HCT116 (cell line): ENCODE measurements at regions not wholly inside any gene's neighbourhood (a gene's known extent, or its start where the extent isn't known, plus 50 kb on each side); places are given as distances from the start of the nearest gene placed in this dataset.

Source experiments
- ATAC-seq: fragments of 200-7000 bp; cut with Tn5 transposase; 2 replicates; pipeline ENCODE4 v1.9.1; 2020; ENCODE audit warnings: mild to moderate bottlenecking, moderate library complexity
- BruUV-seq: library from RNA; stranded (reverse); fragments of 400-500 nt; replicated peaks from 2 replicates; lab custom pipeline; 2021; lab: Mats Ljungman, UMichigan
- CTCF ChIA-PET: fragments of 300-600 bp; sonication (Branson Sonifier 250); formaldehyde crosslinking; loops from one replicate; lab custom pipeline; 2021; ENCODE audit warnings: antibody characterized with exemption; lab: Charles Lee
- POLR2A ChIA-PET: fragments of 300-600, 350-600 bp; sonication (Branson Sonifier 250); formaldehyde crosslinking; loops from one replicate; lab custom pipeline; 2021; ENCODE audit warnings: antibody characterized with exemption; lab: Charles Lee
- RAD21 ChIA-PET, 2 experiments: fragments of 300-600 bp; sonication (Branson Sonifier 250); formaldehyde crosslinking; loops; one replicate each; lab custom pipeline; 2023; ENCODE audit warnings: low total read pairs in 2 of 2; ENCODE audit not compliant: uncharacterized antibody in 2 of 2, unreplicated experiment in 2 of 2, low non-redundant PET in 1 of 2; lab: Charles Lee
- DNase-seq: peaks from one replicate; pipeline ENCODE4 v3.0.0-alpha.2; 2010; ENCODE audit warnings: low read depth, low spot score
- H2AFZ ChIP-seq: fragments of 200-600 bp; shearing (Covaris generic), sonication (generic); 2 replicates; pipeline ENCODE4 v1.6.1; 2017; ENCODE audit warnings: low read depth, mixed run types, mixed read lengths, antibody characterized with exemption, low read length; ENCODE audit not compliant: poor library complexity, severe bottlenecking
- H3K27ac ChIP-seq: 2 replicates; pipeline ENCODE4 v1.5.1; 2012; ENCODE audit warnings: low read depth, low read length
- H3K27me3 ChIP-seq: fragments of 200-600 bp; sonication (generic); 2 replicates; pipeline ENCODE4 v1.6.1; 2016; ENCODE audit warnings: mixed run types, low read length, mixed read lengths; ENCODE audit not compliant: insufficient read depth
- H3K36me3 ChIP-seq, 2 experiments: fragments of 200-500 bp in 1 of 2; fragments of 200-600 bp in 1 of 2; sonication (Bioruptor generic) in 1 of 2; sonication (generic) in 1 of 2; 2 replicates each; pipeline versions ENCODE4 v1.5.1 to v1.6.1; 2014 to 2016; ENCODE audit warnings: low read length in 2 of 2, inconsistent platforms in 1 of 2, mixed read lengths in 1 of 2, mixed run types in 1 of 2; ENCODE audit not compliant: insufficient read depth in 2 of 2, control insufficient read depth in 1 of 2
- H3K4me1 ChIP-seq, 2 experiments: fragments of 200-600 bp in 1 of 2; sonication (generic) in 1 of 2; 2 replicates each; pipeline versions ENCODE4 v1.5.1 to v1.6.1; 2012 to 2017; ENCODE audit warnings: low read length in 2 of 2, inconsistent platforms in 1 of 2, mild to moderate bottlenecking in 1 of 2, mixed read lengths in 1 of 2, mixed run types in 1 of 2, moderate library complexity in 1 of 2; ENCODE audit not compliant: insufficient read depth in 2 of 2, control insufficient read depth in 1 of 2
- H3K4me2 ChIP-seq: fragments of 200-600 bp; sonication (generic); 2 replicates; pipeline ENCODE4 v1.6.1; 2017; ENCODE audit warnings: mixed run types, low read length, mixed read lengths
- H3K4me3 ChIP-seq, 2 experiments: fragments of 200-600 bp in 1 of 2; sonication (generic) in 1 of 2; replicated peaks in 1 of 2; 2 replicates each; pipeline ENCODE4 v1.5.1; 2011 to 2016; ENCODE audit warnings: low read length in 2 of 2, control low read depth in 1 of 2, low read depth in 1 of 2, mild to moderate bottlenecking in 1 of 2, mixed read lengths in 1 of 2, mixed run types in 1 of 2
- H3K79me2 ChIP-seq: fragments of 200-600 bp; sonication (generic); 2 replicates; pipeline ENCODE4 v1.6.1; 2017; ENCODE audit warnings: mild to moderate bottlenecking, mixed run types, low read length, moderate library complexity, mixed read lengths; ENCODE audit not compliant: insufficient read depth
- H3K9ac ChIP-seq: fragments of 200-600 bp; sonication (generic); 2 replicates; pipeline ENCODE4 v1.6.1; 2016; ENCODE audit warnings: low read length, mixed read lengths
- H3K9me2 ChIP-seq: fragments of 200-600 bp; sonication (generic), shearing (Covaris generic); 2 replicates; pipeline ENCODE4 v1.6.1; 2017; ENCODE audit warnings: mixed run types, mild to moderate bottlenecking, moderate library complexity; ENCODE audit not compliant: insufficient read depth
- H3K9me3 ChIP-seq, 2 experiments: fragments of 200-500 bp in 1 of 2; fragments of 200-600 bp in 1 of 2; sonication (Bioruptor generic) in 1 of 2; sonication (generic) in 1 of 2; 2 replicates each; pipeline ENCODE4 v1.6.1; 2014 to 2017; ENCODE audit warnings: low read length in 2 of 2, mixed read lengths in 2 of 2, inconsistent platforms in 1 of 2, low read depth in 1 of 2, mild to moderate bottlenecking in 1 of 2, mixed run types in 1 of 2, moderate library complexity in 1 of 2; ENCODE audit not compliant: control insufficient read depth in 1 of 2, insufficient read depth in 1 of 2
- H4K20me1 ChIP-seq: fragments of 200-600 bp; sonication (generic), shearing (Covaris generic); 2 replicates; pipeline ENCODE4 v1.6.1; 2017; ENCODE audit warnings: mixed run types, mild to moderate bottlenecking, moderate library complexity; ENCODE audit not compliant: insufficient read depth
- ATF3 ChIP-seq: IDR thresholded peaks from 2 replicates; pipeline ENCODE4 v1.6.1; 2012
- EZH2phosphoT487 ChIP-seq: fragments of 200-600 bp; IDR thresholded peaks from 2 replicates; pipeline ENCODE4 v1.6.1; 2018; ENCODE audit warnings: antibody characterized with exemption, borderline replicate concordance
- RAD21 ChIP-seq: IDR thresholded peaks from 2 replicates; pipeline ENCODE4 v1.6.1; 2012; ENCODE audit warnings: low read depth, mild to moderate bottlenecking
- SIN3A ChIP-seq: IDR thresholded peaks from 2 replicates; pipeline ENCODE4 v1.6.1; 2012; ENCODE audit warnings: low read depth
- TCF7L2 ChIP-seq: IDR thresholded peaks from 2 replicates; pipeline ENCODE4 v1.7.0; 2011; ENCODE audit warnings: borderline replicate concordance, inconsistent platforms; ENCODE audit not compliant: insufficient read depth, insufficient read length; ENCODE audit errors: extremely low read depth
- ZBTB33 ChIP-seq: IDR thresholded peaks from 2 replicates; pipeline ENCODE4 v1.6.1; 2011; ENCODE audit warnings: mild to moderate bottlenecking, low read length, moderate library complexity; ENCODE audit not compliant: insufficient replicate concordance; ENCODE audit errors: extremely low read depth
- ZFX ChIP-seq: fragments of 450-650 bp; IDR thresholded peaks from 2 replicates; pipeline ENCODE4 v1.6.1; 2017
- ZNF274 ChIP-seq: fragments of 200-500 bp; sonication (Bioruptor generic); IDR thresholded peaks from 2 replicates; pipeline ENCODE4 v1.6.1; 2014; ENCODE audit warnings: mild to moderate bottlenecking, low read depth, low read length, inconsistent platforms
- intact Hi-C: fragments of 100-400 bp; cut with micrococcal nuclease; formaldehyde crosslinking; loops from 2 replicates; pipeline ENCODE4 v1.10.0; 2022
- TF ChIP-seq, protein P1 (sequence below), 3 experiments: fragments of 200-600 bp in 1 of 3; sonication (generic) in 1 of 3; IDR thresholded peaks in 2 of 3; conservative IDR thresholded peaks in 1 of 3; 2 replicates each; pipeline ENCODE4 v1.5.1; 2012 to 2017; ENCODE audit warnings: low read depth in 2 of 3, low read length in 2 of 3, antibody characterized with exemption in 1 of 3, borderline replicate concordance in 1 of 3, control low read depth in 1 of 3, mild to moderate bottlenecking in 1 of 3, mixed read lengths in 1 of 3, mixed run types in 1 of 3, moderate library complexity in 1 of 3; ENCODE audit not compliant: insufficient read depth in 1 of 3

DNA sequence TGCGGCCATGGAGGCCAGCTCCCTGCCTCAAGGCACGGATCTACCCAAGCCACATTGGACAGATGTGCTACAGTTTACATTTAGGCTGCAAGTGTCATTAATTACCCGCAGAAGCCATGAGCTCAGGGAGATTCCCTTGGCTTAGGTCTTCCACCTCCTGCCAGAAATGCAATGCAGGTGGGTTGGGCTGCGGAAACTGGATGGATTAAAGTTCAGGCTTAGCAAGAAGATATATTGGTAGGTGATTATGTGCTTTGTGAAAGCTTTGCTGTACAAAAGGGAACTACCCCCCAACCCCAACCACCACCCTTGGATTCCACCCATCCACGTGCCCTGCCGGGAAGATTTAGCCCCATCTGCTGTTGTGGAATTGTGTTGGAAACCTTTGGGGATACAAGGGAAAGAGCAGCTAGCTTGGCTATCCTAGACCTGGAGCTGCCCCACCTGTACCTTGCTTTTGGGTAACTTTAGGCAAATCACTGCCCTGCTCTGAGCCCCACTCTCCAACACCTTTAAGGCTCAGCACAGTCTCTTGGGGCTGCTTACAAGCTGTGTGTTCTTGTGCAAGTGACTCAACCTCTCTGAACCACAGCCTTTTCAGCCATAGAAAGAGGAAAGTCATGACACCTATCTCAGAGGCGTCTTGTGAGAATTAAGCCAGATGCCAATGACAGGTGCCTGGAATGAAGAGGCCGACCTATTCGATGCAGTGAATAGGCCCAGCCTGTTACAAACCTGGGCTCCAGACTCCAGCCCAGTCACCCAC lies 141.6 kb upstream of the GLI2 start:
- H2AFZ ChIP-seq = no peak overlapping the region
- ChIA-PET RAD21 (no interaction called here), CTCF (no interaction called here), POLR2A (no interaction called here)
- H3K27me3 ChIP-seq = no peaks in the 10 kb centered on the region
- H3K4me1 ChIP-seq = peaks cover 0 to 13% of the 10 kb centered on the region in 2 experiments; a peak in 1 of 4 replicates
- no peak overlapping the region for H3K4me2 ChIP-seq
- H4K20me1 ChIP-seq = no peaks in the 10 kb centered on the region
- no peaks in the 10 kb centered on the region for H3K79me2 ChIP-seq
- no peaks in the 10 kb centered on the region for H3K9me2 ChIP-seq
- intact Hi-C loops = no loop called here
- no peak overlapping the region for H3K9ac ChIP-seq
- TF ChIP-seq TCF7L2 = no peak
- TF ChIP-seq SIN3A = no peak
- TF ChIP-seq, protein P1, sequence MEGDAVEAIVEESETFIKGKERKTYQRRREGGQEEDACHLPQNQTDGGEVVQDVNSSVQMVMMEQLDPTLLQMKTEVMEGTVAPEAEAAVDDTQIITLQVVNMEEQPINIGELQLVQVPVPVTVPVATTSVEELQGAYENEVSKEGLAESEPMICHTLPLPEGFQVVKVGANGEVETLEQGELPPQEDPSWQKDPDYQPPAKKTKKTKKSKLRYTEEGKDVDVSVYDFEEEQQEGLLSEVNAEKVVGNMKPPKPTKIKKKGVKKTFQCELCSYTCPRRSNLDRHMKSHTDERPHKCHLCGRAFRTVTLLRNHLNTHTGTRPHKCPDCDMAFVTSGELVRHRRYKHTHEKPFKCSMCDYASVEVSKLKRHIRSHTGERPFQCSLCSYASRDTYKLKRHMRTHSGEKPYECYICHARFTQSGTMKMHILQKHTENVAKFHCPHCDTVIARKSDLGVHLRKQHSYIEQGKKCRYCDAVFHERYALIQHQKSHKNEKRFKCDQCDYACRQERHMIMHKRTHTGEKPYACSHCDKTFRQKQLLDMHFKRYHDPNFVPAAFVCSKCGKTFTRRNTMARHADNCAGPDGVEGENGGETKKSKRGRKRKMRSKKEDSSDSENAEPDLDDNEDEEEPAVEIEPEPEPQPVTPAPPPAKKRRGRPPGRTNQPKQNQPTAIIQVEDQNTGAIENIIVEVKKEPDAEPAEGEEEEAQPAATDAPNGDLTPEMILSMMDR (IDR thresholded peaks at IDR 0.05 in 2 of 3, conservative IDR thresholded peaks at IDR 0.05 in 1 of 3; ENCODE audit: borderline replicate concordance in 1 of 3, insufficient read depth in 1 of 3, low read depth in 2 of 3, low read length in 2 of 3) = no peak
- no peak for ATAC-seq
- BruUV-seq = no TSS peak
- H3K36me3 ChIP-seq = no peaks in the 10 kb centered on the region
- H3K9me3 ChIP-seq = no peaks in the 10 kb centered on the region
- no peak for DNase-seq
- H3K27ac ChIP-seq = no peak overlapping the region
- no peak overlapping the region for H3K4me3 ChIP-seq

DNA sequence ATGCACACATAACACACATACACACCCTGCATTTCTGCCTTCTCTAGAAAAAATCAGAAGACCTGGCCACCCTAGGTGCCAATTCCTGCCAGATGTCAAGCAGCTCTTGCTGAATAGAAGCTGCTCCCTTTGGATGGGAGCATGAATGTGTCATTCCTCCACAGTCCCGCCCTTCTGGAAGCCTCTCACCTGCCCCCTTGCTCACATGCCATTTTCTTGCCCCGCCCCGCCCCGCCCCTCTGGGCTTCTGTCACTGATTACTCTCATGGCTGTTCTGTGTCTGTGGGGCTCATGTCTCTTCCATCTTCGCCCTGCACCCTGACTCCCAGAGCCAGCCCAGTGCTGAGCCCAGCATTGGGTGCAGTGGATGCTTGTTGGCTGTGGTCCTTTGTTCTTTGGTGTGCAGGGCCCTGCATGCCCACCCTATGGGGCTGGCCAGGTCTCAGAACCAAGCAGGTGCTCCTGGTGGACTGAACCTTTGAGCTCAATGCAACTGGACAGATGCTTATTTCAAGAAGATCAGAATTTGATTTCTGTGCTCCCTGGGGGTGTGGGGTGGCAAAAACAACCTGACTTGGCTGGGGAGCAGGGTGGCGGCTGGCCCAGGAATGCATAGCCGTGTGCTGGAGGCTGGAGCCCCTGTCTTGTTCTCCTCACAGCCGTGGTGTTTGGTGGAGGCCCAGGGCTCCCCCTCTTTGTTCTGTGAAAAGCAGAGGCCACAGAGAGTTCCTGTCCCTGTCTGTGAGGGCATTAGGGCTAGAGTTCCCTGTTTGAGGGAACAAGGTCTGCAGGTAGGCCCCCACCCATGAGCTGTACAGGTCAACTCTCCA lies 140.6 kb upstream of the GLI2 start:
- H3K4me3 ChIP-seq = no peak overlapping the region
- peak; percentile 96 for ATAC-seq
- H2AFZ ChIP-seq = no peak overlapping the region
- ChIA-PET RAD21 (no interaction called here), CTCF (no interaction called here), POLR2A (no interaction called here)
- intact Hi-C loops = no loop called here
- BruUV-seq = no TSS peak
- H3K9ac ChIP-seq = no peak overlapping the region
- H3K27me3 ChIP-seq = no peaks in the 10 kb centered on the region
- no peaks in the 10 kb centered on the region for H3K9me3 ChIP-seq
- no peaks in the 10 kb centered on the region for H3K79me2 ChIP-seq
- DNase-seq = peak; percentile 33
- peaks cover 0 to 11% of the 10 kb centered on the region in 2 experiments; a peak in 1 of 4 replicates for H3K4me1 ChIP-seq
- no peak overlapping the region for H3K4me2 ChIP-seq
- H3K9me2 ChIP-seq = no peaks in the 10 kb centered on the region
- H3K27ac ChIP-seq = no peak overlapping the region
- no peaks in the 10 kb centered on the region for H4K20me1 ChIP-seq
- no peaks in the 10 kb centered on the region for H3K36me3 ChIP-seq
- TF ChIP-seq RAD21 (no peak), ZBTB33 (no peak), ZFX (no peak), ATF3 (no peak), ZNF274 (no peak), EZH2phosphoT487 (no peak)
- TF ChIP-seq, protein P1 (IDR thresholded peaks at IDR 0.05 in 2 of 3, conservative IDR thresholded peaks at IDR 0.05 in 1 of 3; ENCODE audit: borderline replicate concordance in 1 of 3, insufficient read depth in 1 of 3, low read depth in 2 of 3, low read length in 2 of 3) = no peak
